ENCODE measurements at regions not wholly inside any gene's neighbourhood (a gene's known extent, or its start where the extent isn't known, plus 50 kb on each side); places are given as distances from the start of the nearest gene placed in this dataset.

- no peaks in the 10 kb centered on the region for H3K27me3 ChIP-seq (ENCODE audit: control insufficient read depth, extremely low read depth, insufficient read depth, low read length)
- H3K4me3 ChIP-seq (ENCODE audit: control insufficient read depth in 2 of 3, extremely low read depth in 1 of 3, insufficient read depth in 2 of 3, low read depth in 1 of 3, low read length in 3 of 3) = no peak overlapping the region
- H3K79me2 ChIP-seq (ENCODE audit: control insufficient read depth, insufficient read depth, low read length) = no peaks in the 10 kb centered on the region
- no peak overlapping the region for H3K27ac ChIP-seq (ENCODE audit: control insufficient read depth, insufficient read depth, low read length)
- DNase-seq (ENCODE audit: low read depth, low spot score) (no peak), FAIRE-seq (no peak)
- TF ChIP-seq EZH2 (IDR thresholded peaks at IDR 0.05; ENCODE audit: low read length) (no peak), CTCF (optimal IDR thresholded peaks at IDR 0.05 in 1 of 3, IDR thresholded peaks at IDR 0.05 in 1 of 3, conservative IDR thresholded peaks at IDR 0.05 in 1 of 3; ENCODE audit: extremely low read depth in 1 of 3, insufficient read depth in 2 of 3, low read length in 3 of 3) (no peak)
- no peak overlapping the region for H3K4me2 ChIP-seq (ENCODE audit: control insufficient read depth, extremely low read depth, insufficient read depth, low read depth, low read length)
- H3K4me1 ChIP-seq (ENCODE audit: control insufficient read depth, extremely low read depth, insufficient read depth, low read length) = no peaks in the 10 kb centered on the region
- no peak overlapping the region for H2AFZ ChIP-seq (ENCODE audit: control insufficient read depth, low read length)
- H4K20me1 ChIP-seq (ENCODE audit: control insufficient read depth, extremely low read depth, insufficient read depth, low read length) = no peaks in the 10 kb centered on the region
- no peaks in the 10 kb centered on the region for H3K9me1 ChIP-seq (ENCODE audit: control insufficient read depth, extremely low read depth, insufficient read depth, low read length)
- H3K36me3 ChIP-seq (ENCODE audit: control insufficient read depth in 2 of 2, extremely low read depth in 1 of 2, insufficient read depth in 2 of 2, low read length in 2 of 2) = no peaks in the 10 kb centered on the region
- dilution Hi-C loops (cut with MboI; ENCODE audit: extremely low pct_ligation_motif_present, low sequenced_read_pairs) = no loop called here
- H3K9ac ChIP-seq (ENCODE audit: control insufficient read depth, extremely low read depth, insufficient read depth, low read length) = no peak overlapping the region
- H3K9me3 ChIP-seq (ENCODE audit: control insufficient read depth, low read depth, low read length) = no peaks in the 10 kb centered on the region
Observed at GRCh38 chr3:157999246-157999645, 107.0 kb downstream of the SHOX2 start.

GRCh38 chr3:157982359-157982758 lies 123.9 kb downstream of the SHOX2 start:
- Histone ChIP-seq H3K36me3 (ENCODE audit: control insufficient read depth in 2 of 2, extremely low read depth in 1 of 2, insufficient read depth in 2 of 2, low read length in 2 of 2) (no peaks in the 10 kb centered on the region), H3K4me2 (ENCODE audit: control insufficient read depth, extremely low read depth, insufficient read depth, low read depth, low read length) (no peak overlapping the region), H3K4me1 (ENCODE audit: control insufficient read depth, extremely low read depth, insufficient read depth, low read length) (no peaks in the 10 kb centered on the region), H2AFZ (ENCODE audit: control insufficient read depth, low read length) (no peak overlapping the region), H4K20me1 (ENCODE audit: control insufficient read depth, extremely low read depth, insufficient read depth, low read length) (no peaks in the 10 kb centered on the region), H3K9me1 (ENCODE audit: control insufficient read depth, extremely low read depth, insufficient read depth, low read length) (no peaks in the 10 kb centered on the region), H3K9me3 (ENCODE audit: control insufficient read depth, low read depth, low read length) (no peaks in the 10 kb centered on the region), H3K4me3 (ENCODE audit: control insufficient read depth in 2 of 3, extremely low read depth in 1 of 3, insufficient read depth in 2 of 3, low read depth in 1 of 3, low read length in 3 of 3) (no peak overlapping the region), H3K79me2 (ENCODE audit: control insufficient read depth, insufficient read depth, low read length) (no peaks in the 10 kb centered on the region), H3K9ac (ENCODE audit: control insufficient read depth, extremely low read depth, insufficient read depth, low read length) (no peak overlapping the region), H3K27ac (ENCODE audit: control insufficient read depth, insufficient read depth, low read length) (no peak overlapping the region), H3K27me3 (ENCODE audit: control insufficient read depth, extremely low read depth, insufficient read depth, low read length) (no peaks in the 10 kb centered on the region)
- DNase-seq (ENCODE audit: low read depth, low spot score) = no peak
- TF ChIP-seq EZH2 (IDR thresholded peaks at IDR 0.05; ENCODE audit: low read length) (no peak), CTCF (optimal IDR thresholded peaks at IDR 0.05 in 1 of 3, IDR thresholded peaks at IDR 0.05 in 1 of 3, conservative IDR thresholded peaks at IDR 0.05 in 1 of 3; ENCODE audit: extremely low read depth in 1 of 3, insufficient read depth in 2 of 3, low read length in 3 of 3) (no peak)
- FAIRE-seq = no peak
- dilution Hi-C loops (cut with MboI; ENCODE audit: extremely low pct_ligation_motif_present, low sequenced_read_pairs) = no loop called here
